Chondrocyte (in vitro differentiated cells): ENCODE measurements at regions not wholly inside any gene's neighbourhood (a gene's known extent, or its start where the extent isn't known, plus 50 kb on each side); places are given as distances from the start of the nearest gene placed in this dataset.

Experiments
- DNase-seq: peaks from one replicate; pipeline ENCODE4 v3.0.0; 2021; ENCODE audit warnings: mixed read lengths, low spot score
- H3K27ac Mint-ChIP-seq: one replicate; pipeline ENCODE4 v1.8.0; 2021; ENCODE audit warnings: mild to moderate bottlenecking, moderate library complexity, mixed read lengths; ENCODE audit not compliant: unreplicated experiment
- H3K27me3 Mint-ChIP-seq: 2 replicates; pipeline ENCODE4 v1.8.0; 2021; ENCODE audit warnings: low read depth, mixed read lengths
- H3K36me3 Mint-ChIP-seq: 2 replicates; pipeline ENCODE4 v1.8.0; 2021; ENCODE audit warnings: low read depth, mixed read lengths
- H3K4me1 Mint-ChIP-seq: 2 replicates; pipeline ENCODE4 v1.8.0; 2021; ENCODE audit warnings: low read depth, mild to moderate bottlenecking, mixed read lengths
- H3K4me3 Mint-ChIP-seq: one replicate; pipeline ENCODE4 v1.8.0; 2021; ENCODE audit warnings: mild to moderate bottlenecking, moderate library complexity, mixed read lengths; ENCODE audit not compliant: unreplicated experiment
- H3K9me3 Mint-ChIP-seq: 2 replicates; pipeline ENCODE4 v1.8.0; 2021; ENCODE audit warnings: low read depth, mixed read lengths
- CTCF ChIP-seq: fragments of 200-600 bp; sonication (generic); IDR thresholded peaks from 2 replicates; pipeline ENCODE4 v1.5.0; 2021; ENCODE audit warnings: antibody characterized with exemption, mild to moderate bottlenecking, moderate library complexity

- Mint-ChIP-seq H3K4me3 (no peak overlapping the region), H3K36me3 (no peaks in the 10 kb centered on the region), H3K4me1 (no peaks in the 10 kb centered on the region), H3K9me3 (no peaks in the 10 kb centered on the region), H3K27me3 (no peaks in the 10 kb centered on the region), H3K27ac (no peak overlapping the region)
- no peak for TF ChIP-seq CTCF
- DNase-seq, result no peak
These were observed 96.2 kb upstream of the PABPC4L start for GRCh38 chr4:134297765-134298164.

DNA sequence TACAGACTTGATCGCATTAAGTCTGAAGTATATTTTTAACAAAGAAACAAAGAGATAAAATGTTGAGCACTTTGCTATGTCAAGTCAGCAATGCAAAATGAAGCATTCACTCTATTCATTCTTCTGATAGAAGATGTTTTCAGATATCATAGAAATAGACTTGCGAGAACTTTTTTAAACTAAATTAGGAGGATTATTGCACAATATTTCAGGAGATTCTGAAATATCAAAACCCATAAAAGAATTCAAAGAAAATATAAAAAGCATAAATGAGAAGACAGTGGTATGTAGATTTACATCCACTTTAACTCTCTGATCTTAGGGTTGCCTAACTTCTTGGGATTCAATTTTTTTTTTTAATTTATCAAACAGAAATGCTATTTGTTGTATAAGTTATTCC lies 81.1 kb upstream of the PABPC4L start:
- no peak overlapping the region for H3K4me3 Mint-ChIP-seq
- peaks cover 1% of the 10 kb centered on the region for H3K27me3 Mint-ChIP-seq
- DNase-seq, result no peak
- H3K9me3 Mint-ChIP-seq, result peaks cover 6% of the 10 kb centered on the region
- no peak overlapping the region for H3K27ac Mint-ChIP-seq
- no peaks in the 10 kb centered on the region for H3K4me1 Mint-ChIP-seq
- TF ChIP-seq CTCF, result no peak
- H3K36me3 Mint-ChIP-seq, result no peaks in the 10 kb centered on the region

DNA sequence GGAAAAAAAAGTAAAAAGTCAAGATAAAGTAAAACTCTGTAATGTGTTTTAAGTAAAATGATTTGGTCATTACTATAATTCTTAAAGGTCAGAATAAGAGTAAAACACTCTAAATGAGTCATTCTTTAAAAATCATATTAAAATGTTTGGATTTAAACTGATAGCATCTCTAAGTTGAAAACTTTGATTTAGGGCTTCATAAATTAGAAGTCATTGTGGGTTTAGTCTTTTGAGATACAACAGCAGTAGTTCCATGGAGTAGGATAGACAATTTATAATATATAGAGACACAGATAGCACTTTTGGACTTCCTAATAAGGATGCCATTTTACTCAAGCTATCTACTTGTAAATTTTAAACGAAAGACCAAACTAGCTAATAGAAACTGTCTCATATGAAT lies 77.1 kb upstream of the PABPC4L start:
- no peaks in the 10 kb centered on the region for H3K4me1 Mint-ChIP-seq
- no peak overlapping the region for H3K4me3 Mint-ChIP-seq
- H3K36me3 Mint-ChIP-seq, result no peaks in the 10 kb centered on the region
- peaks cover 14% of the 10 kb centered on the region for H3K9me3 Mint-ChIP-seq
- H3K27ac Mint-ChIP-seq, result no peak overlapping the region
- H3K27me3 Mint-ChIP-seq, result no peaks in the 10 kb centered on the region
- no peak for TF ChIP-seq CTCF
- DNase-seq, result no peak

DNA sequence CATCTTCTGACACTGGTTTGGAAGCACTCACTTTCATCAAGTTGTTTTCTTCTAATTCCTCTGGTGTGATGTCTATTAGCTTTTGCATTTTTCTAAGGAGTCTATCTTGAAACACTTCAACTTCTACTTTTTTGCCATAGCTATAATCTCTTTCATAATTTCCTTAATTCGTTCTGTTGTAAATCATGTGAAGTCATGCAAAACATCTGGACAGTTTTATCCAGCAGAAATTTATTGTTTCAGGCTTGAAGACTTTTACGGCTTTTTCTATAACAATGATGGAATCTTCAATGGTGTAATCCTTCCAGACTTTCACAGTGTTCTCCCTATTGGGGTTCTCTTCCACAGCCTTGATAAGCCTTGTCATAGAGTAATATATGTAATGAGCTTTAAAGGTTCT lies 74.9 kb upstream of the PABPC4L start:
- Mint-ChIP-seq H3K27ac (no peak overlapping the region), H3K4me1 (no peaks in the 10 kb centered on the region), H3K4me3 (no peak overlapping the region), H3K27me3 (no peaks in the 10 kb centered on the region), H3K36me3 (peaks cover 2% of the 10 kb centered on the region), H3K9me3 (peaks cover 20% of the 10 kb centered on the region)
- TF ChIP-seq CTCF, result no peak
- no peak for DNase-seq

- Mint-ChIP-seq H3K9me3 (peaks cover 4% of the 10 kb centered on the region), H3K27me3 (no peaks in the 10 kb centered on the region), H3K36me3 (no peaks in the 10 kb centered on the region), H3K4me3 (no peak overlapping the region), H3K4me1 (no peaks in the 10 kb centered on the region), H3K27ac (no peak overlapping the region)
- no peak for TF ChIP-seq CTCF
- DNase-seq, result no peak
These were observed 58.5 kb upstream of the PABPC4L start for GRCh38 chr4:134260126-134260525.
